ENCODE measurements at regions not wholly inside any gene's neighbourhood (a gene's known extent, or its start where the extent isn't known, plus 50 kb on each side); places are given as distances from the start of the nearest gene placed in this dataset.

DNA sequence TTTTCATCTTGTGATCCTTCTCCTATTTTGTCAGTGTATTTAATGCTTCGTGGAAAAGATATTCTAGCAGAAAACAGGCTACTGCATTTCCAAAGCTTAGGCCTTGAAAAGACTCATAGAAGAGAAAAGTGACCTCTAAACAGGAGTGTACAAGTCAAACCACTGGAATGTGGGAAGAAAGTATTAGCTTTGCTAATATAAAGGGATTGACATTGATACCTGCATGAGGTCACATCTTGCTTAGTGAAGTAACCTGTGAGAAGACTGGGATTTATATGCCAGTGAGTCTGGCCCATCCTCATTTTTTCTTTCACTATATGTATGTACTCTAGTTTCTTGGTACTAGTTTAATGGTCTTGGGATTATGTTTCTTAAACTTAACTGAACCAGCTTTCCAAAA, 132.9 kb upstream of the TMC3 start:
- no peak overlapping the region for H2BK15ac ChIP-seq (ENCODE audit: low read depth, low read length)
- no peaks in the 10 kb centered on the region for H3K36me3 Mint-ChIP-seq (ENCODE audit: insufficient read depth in 1 of 3, low read depth in 3 of 3)
- no peak overlapping the region for H3K23ac ChIP-seq (ENCODE audit: insufficient read length, low read depth, low read length)
- TF ChIP-seq, protein P1, sequence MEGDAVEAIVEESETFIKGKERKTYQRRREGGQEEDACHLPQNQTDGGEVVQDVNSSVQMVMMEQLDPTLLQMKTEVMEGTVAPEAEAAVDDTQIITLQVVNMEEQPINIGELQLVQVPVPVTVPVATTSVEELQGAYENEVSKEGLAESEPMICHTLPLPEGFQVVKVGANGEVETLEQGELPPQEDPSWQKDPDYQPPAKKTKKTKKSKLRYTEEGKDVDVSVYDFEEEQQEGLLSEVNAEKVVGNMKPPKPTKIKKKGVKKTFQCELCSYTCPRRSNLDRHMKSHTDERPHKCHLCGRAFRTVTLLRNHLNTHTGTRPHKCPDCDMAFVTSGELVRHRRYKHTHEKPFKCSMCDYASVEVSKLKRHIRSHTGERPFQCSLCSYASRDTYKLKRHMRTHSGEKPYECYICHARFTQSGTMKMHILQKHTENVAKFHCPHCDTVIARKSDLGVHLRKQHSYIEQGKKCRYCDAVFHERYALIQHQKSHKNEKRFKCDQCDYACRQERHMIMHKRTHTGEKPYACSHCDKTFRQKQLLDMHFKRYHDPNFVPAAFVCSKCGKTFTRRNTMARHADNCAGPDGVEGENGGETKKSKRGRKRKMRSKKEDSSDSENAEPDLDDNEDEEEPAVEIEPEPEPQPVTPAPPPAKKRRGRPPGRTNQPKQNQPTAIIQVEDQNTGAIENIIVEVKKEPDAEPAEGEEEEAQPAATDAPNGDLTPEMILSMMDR (conservative IDR thresholded peaks at IDR 0.05) = no peak
- no peak overlapping the region for H3T11ph ChIP-seq (ENCODE audit: low read length)
- H3K27ac ChIP-seq (ENCODE audit: insufficient read length, low read depth, low read length) = no peak overlapping the region
- H2BK12ac ChIP-seq (ENCODE audit: insufficient read length, low read depth, low read length) = no peak overlapping the region
- no peak overlapping the region for H3K4me3 Mint-ChIP-seq
- H3K14ac ChIP-seq (ENCODE audit: insufficient read depth, low read length) = no peak overlapping the region
- H3K9me3 Mint-ChIP-seq = no peaks in the 10 kb centered on the region
- H4K8ac ChIP-seq (replicated peaks; ENCODE audit: insufficient read length, low read depth, low read length) = no peak overlapping the region
- peaks cover 0 to 4% of the 10 kb centered on the region in 2 experiments; a peak in 2 of 4 replicates for H3K4me1 Mint-ChIP-seq
- H4K91ac ChIP-seq (ENCODE audit: insufficient read length, low read depth, low read length) = no peak overlapping the region
- H3K4ac ChIP-seq (ENCODE audit: low read depth, low read length) = no peak overlapping the region
- H3K27ac Mint-ChIP-seq = no peak overlapping the region
- H3K9ac ChIP-seq (ENCODE audit: extremely low read depth, insufficient read length, low read length) = no peak overlapping the region
- no peaks in the 10 kb centered on the region for H3K79me2 ChIP-seq (ENCODE audit: insufficient read depth, low read length)
- H2BK20ac ChIP-seq (ENCODE audit: low read depth, low read length, poor library complexity, severe bottlenecking) = no peak overlapping the region
- H2AK5ac ChIP-seq (ENCODE audit: insufficient read length, low read length) = no peak overlapping the region
- H3K18ac ChIP-seq (ENCODE audit: insufficient read length, low read depth, low read length) = no peak overlapping the region
- no peaks in the 10 kb centered on the region; the same call in 1 of the 2 replicates for H3K27me3 Mint-ChIP-seq (ENCODE audit: low read depth)
- H4K5ac ChIP-seq (ENCODE audit: insufficient read length, low read depth, low read length) = no peak overlapping the region
- DNase-seq = no peak
- H3K4me1 ChIP-seq (ENCODE audit: insufficient read depth, low read length) = no peaks in the 10 kb centered on the region
- no peak overlapping the region for H3K4me2 ChIP-seq (ENCODE audit: insufficient read depth, insufficient read length, low read length)
- H3K79me1 ChIP-seq (ENCODE audit: insufficient read depth, low read depth, low read length, poor library complexity, severe bottlenecking) = no peaks in the 10 kb centered on the region
- no peaks in the 10 kb centered on the region for H3K9me3 ChIP-seq (ENCODE audit: control insufficient read depth, low read depth, low read length)
- H3K27me3 ChIP-seq (ENCODE audit: insufficient read depth, low read length) = no peaks in the 10 kb centered on the region
- H2BK5ac ChIP-seq (ENCODE audit: insufficient read length, low read length) = no peak overlapping the region
- no peaks in the 10 kb centered on the region for H3K23me2 ChIP-seq (ENCODE audit: insufficient read length, low read depth, low read length, poor library complexity, severe bottlenecking)
- H2AFZ ChIP-seq (ENCODE audit: low read length) = no peak overlapping the region
- H3K56ac ChIP-seq (ENCODE audit: insufficient read length, low read depth, low read length) = no peak overlapping the region
- no CpG with 5 or more reads among the region's 1 CpG for WGBS (ENCODE audit: extremely low coverage, insufficient read length, low lambda C conversion rate)
- H4K20me1 ChIP-seq (ENCODE audit: control insufficient read depth, insufficient read depth, insufficient read length) = no peaks in the 10 kb centered on the region
- no peak overlapping the region for H2BK120ac ChIP-seq (ENCODE audit: low read depth, low read length, poor library complexity, severe bottlenecking)

All from H9 (cell line).